ENCODE measurements at regions not wholly inside any gene's neighbourhood (a gene's known extent, or its start where the extent isn't known, plus 50 kb on each side); places are given as distances from the start of the nearest gene placed in this dataset.

DNA sequence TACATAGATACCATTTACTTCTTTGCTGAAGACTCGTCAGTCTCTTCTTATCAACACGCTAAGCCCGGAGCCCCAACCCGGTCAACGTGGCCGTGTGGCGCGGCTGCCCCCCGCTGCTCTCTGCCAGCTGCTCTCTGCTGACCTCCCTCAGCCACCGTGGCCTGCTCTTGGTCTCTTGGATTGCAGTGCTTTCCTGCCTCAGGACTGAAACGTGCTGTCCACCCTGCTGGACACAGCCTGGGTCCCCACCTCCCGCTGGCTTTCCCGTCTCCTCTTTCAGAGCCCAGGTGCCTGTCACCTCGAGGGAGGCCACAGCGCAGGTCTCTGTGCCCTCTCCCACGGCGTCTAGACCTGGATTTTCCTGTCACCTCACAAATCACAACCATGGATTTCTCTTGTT is 388.1 kb upstream of the B3GAT1 start:
- no peak overlapping the region for H3K4me3 ChIP-seq
- H3K27me3 ChIP-seq (replicated peaks), result no peaks in the 10 kb centered on the region
- no peak overlapping the region for H3K27ac ChIP-seq
- no peak for DNase-seq (ENCODE audit: low read depth in 1 of 2, low spot score in 2 of 2)
- no peaks in the 10 kb centered on the region for H3K9me3 ChIP-seq (replicated peaks)
- H3K4me1 ChIP-seq (replicated peaks), result no peaks in the 10 kb centered on the region
- H3K36me3 ChIP-seq, result no peaks in the 10 kb centered on the region

DNA sequence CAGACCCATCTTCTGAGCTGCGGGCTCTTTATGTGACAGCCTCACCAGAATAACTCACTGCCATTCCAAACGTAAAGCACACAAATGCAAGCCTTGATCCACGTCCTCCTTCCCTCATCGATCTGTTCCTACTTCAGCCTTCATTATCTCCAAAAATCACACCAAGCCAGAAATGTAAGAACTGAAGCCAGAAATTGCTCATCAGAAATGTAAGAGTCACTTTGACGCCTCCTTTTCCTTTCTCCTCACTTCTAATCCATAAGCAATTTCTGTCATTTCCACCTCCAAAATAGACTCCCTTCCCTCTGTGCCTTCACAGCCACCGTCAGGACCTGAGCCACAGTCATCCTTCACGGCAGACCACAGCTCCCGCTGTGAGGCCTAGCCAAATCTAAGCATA is 387.3 kb upstream of the B3GAT1 start:
- H3K9me3 ChIP-seq (replicated peaks), result no peaks in the 10 kb centered on the region
- no peak for DNase-seq (ENCODE audit: low read depth in 1 of 2, low spot score in 2 of 2)
- no peak overlapping the region for H3K4me3 ChIP-seq
- H3K27me3 ChIP-seq (replicated peaks), result no peaks in the 10 kb centered on the region
- no peak overlapping the region for H3K27ac ChIP-seq
- H3K36me3 ChIP-seq, result no peaks in the 10 kb centered on the region
- H3K4me1 ChIP-seq (replicated peaks), result no peaks in the 10 kb centered on the region

- no peak for DNase-seq (ENCODE audit: low read depth in 1 of 2, low spot score in 2 of 2)
- no peaks in the 10 kb centered on the region for H3K4me1 ChIP-seq (replicated peaks)
- H3K27me3 ChIP-seq (replicated peaks), result no peaks in the 10 kb centered on the region
- no peaks in the 10 kb centered on the region for H3K36me3 ChIP-seq
- H3K4me3 ChIP-seq, result no peak overlapping the region
- no peaks in the 10 kb centered on the region for H3K9me3 ChIP-seq (replicated peaks)
- no peak overlapping the region for H3K27ac ChIP-seq
Measured at GRCh38 chr11:134797411-134798089, 385.5 kb upstream of the B3GAT1 start.

DNA sequence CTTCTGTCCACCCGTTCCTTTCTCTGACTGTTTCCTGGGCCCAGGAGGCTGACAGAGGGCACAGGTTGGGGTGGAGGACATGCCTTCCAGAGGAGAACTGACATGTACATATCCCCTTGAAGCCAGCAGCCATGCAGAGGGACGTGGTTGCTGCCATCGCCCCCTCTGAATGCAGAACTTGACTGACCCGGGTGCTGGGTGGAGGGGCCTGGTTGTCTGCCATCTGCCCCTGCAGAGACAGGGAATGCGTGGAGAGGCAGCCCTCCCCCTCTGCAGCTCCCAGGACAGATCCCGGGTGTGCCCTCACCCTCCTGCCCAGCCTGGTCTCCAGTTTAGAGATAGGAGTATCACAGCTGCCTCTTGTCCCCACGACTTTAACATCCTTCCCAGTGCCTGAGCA is 383.0 kb upstream of the B3GAT1 start:
- Histone ChIP-seq H3K27ac (no peak overlapping the region), H3K27me3 (replicated peaks) (no peaks in the 10 kb centered on the region), H3K36me3 (no peaks in the 10 kb centered on the region), H3K9me3 (replicated peaks) (no peaks in the 10 kb centered on the region), H3K4me1 (replicated peaks) (no peaks in the 10 kb centered on the region), H3K4me3 (no peak overlapping the region)
- DNase-seq (ENCODE audit: low read depth in 1 of 2, low spot score in 2 of 2), result no peak

DNA sequence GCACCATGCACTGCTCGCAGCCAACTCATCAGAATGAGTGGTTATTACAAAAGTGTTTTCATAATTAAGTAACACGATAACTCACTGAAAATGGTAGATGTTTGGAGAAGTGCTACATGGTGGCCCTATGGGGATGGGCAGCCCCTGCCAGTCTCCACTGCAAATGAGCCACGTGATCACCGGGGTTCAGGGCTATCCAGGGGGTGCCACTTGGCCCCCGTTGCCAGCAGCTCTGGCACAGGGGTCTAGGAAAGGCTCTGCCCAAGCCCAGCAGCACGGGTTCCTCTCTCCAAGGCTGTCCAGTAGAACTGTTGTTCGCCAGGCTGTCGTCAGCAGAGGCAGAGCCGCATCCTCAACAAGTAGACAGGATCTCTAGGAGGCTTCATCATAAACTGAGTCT is 382.1 kb upstream of the B3GAT1 start:
- H3K9me3 ChIP-seq (replicated peaks), result no peaks in the 10 kb centered on the region
- no peaks in the 10 kb centered on the region for H3K36me3 ChIP-seq
- H3K27me3 ChIP-seq (replicated peaks), result no peaks in the 10 kb centered on the region
- no peaks in the 10 kb centered on the region for H3K4me1 ChIP-seq (replicated peaks)
- H3K27ac ChIP-seq, result no peak overlapping the region
- H3K4me3 ChIP-seq, result no peak overlapping the region
- no peak for DNase-seq (ENCODE audit: low read depth in 1 of 2, low spot score in 2 of 2)

GRCh38 chr11:134792677-134793076 is 380.6 kb upstream of the B3GAT1 start:
- Histone ChIP-seq H3K36me3 (no peaks in the 10 kb centered on the region), H3K9me3 (replicated peaks) (no peaks in the 10 kb centered on the region), H3K4me3 (no peak overlapping the region), H3K27me3 (replicated peaks) (no peaks in the 10 kb centered on the region), H3K4me1 (replicated peaks) (no peaks in the 10 kb centered on the region), H3K27ac (no peak overlapping the region)
- DNase-seq (ENCODE audit: low read depth in 1 of 2, low spot score in 2 of 2), result no peak

GRCh38 chr11:134792044-134792443 is 380.0 kb upstream of the B3GAT1 start:
- Histone ChIP-seq H3K4me3 (no peak overlapping the region), H3K27ac (no peak overlapping the region), H3K9me3 (replicated peaks) (no peaks in the 10 kb centered on the region), H3K4me1 (replicated peaks) (no peaks in the 10 kb centered on the region), H3K36me3 (no peaks in the 10 kb centered on the region), H3K27me3 (replicated peaks) (no peaks in the 10 kb centered on the region)
- DNase-seq (ENCODE audit: low read depth in 1 of 2, low spot score in 2 of 2), result no peak

GRCh38 chr11:134791102-134791501 is 379.1 kb upstream of the B3GAT1 start:
- H3K9me3 ChIP-seq (replicated peaks), result no peaks in the 10 kb centered on the region
- H3K4me1 ChIP-seq (replicated peaks), result no peaks in the 10 kb centered on the region
- H3K36me3 ChIP-seq, result no peaks in the 10 kb centered on the region
- H3K4me3 ChIP-seq, result no peak overlapping the region
- no peak for DNase-seq (ENCODE audit: low read depth in 1 of 2, low spot score in 2 of 2)
- H3K27ac ChIP-seq, result no peak overlapping the region
- H3K27me3 ChIP-seq (replicated peaks), result no peaks in the 10 kb centered on the region

DNA sequence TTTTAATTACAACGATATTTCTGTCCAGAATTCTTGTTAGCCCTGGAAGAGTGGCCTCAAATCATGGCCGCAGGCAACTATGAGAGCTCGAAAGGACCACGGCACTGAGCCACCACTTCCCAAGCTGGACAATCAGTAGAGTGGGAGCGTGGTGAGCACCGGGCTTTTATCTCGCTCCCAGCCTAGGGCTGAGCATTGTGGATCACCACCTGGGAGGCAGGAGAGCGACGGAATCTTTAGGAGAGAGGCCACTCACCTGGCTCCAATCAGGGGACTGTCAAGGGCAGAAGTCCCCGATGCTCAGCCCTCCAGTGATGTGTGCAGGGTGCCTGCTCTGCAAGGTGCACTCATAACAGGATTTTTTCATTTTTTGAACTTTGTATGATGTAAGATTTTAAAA is 377.1 kb upstream of the B3GAT1 start:
- Histone ChIP-seq H3K9me3 (replicated peaks) (no peaks in the 10 kb centered on the region), H3K27ac (no peak overlapping the region), H3K36me3 (no peaks in the 10 kb centered on the region), H3K27me3 (replicated peaks) (no peaks in the 10 kb centered on the region), H3K4me3 (no peak overlapping the region), H3K4me1 (replicated peaks) (no peaks in the 10 kb centered on the region)
- no peak for DNase-seq (ENCODE audit: low read depth in 1 of 2, low spot score in 2 of 2)

DNA sequence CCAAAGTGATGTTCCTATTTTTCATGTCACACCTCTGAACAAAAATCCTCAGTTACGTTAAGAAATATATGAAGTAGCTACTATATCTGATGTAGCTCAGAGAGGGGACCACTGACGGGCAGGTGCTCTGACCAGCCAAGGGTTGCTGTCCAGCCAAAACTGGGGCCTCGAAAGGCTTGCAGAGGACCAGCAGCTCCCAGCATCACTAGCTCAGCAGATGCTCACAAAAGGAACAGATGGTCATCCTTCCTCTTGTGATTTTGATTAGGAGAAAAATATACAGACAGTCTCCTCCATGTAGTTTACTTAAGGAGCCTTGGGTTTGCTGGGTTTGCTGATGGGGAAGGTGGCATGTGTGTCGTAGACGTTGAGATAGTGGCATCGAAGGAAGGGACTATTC is 374.6 kb upstream of the B3GAT1 start:
- Histone ChIP-seq H3K27ac (no peak overlapping the region), H3K36me3 (no peaks in the 10 kb centered on the region), H3K27me3 (replicated peaks) (no peaks in the 10 kb centered on the region), H3K9me3 (replicated peaks) (no peaks in the 10 kb centered on the region), H3K4me3 (no peak overlapping the region), H3K4me1 (replicated peaks) (no peaks in the 10 kb centered on the region)
- no peak for DNase-seq (ENCODE audit: low read depth in 1 of 2, low spot score in 2 of 2)

GRCh38 chr11:134785660-134786284 is 373.7 kb upstream of the B3GAT1 start:
- H3K9me3 ChIP-seq (replicated peaks), result no peaks in the 10 kb centered on the region
- H3K36me3 ChIP-seq, result no peaks in the 10 kb centered on the region
- no peak overlapping the region for H3K27ac ChIP-seq
- no peaks in the 10 kb centered on the region for H3K27me3 ChIP-seq (replicated peaks)
- H3K4me3 ChIP-seq, result no peak overlapping the region
- DNase-seq (ENCODE audit: low read depth in 1 of 2, low spot score in 2 of 2), result no peak
- H3K4me1 ChIP-seq (replicated peaks), result no peaks in the 10 kb centered on the region

DNA sequence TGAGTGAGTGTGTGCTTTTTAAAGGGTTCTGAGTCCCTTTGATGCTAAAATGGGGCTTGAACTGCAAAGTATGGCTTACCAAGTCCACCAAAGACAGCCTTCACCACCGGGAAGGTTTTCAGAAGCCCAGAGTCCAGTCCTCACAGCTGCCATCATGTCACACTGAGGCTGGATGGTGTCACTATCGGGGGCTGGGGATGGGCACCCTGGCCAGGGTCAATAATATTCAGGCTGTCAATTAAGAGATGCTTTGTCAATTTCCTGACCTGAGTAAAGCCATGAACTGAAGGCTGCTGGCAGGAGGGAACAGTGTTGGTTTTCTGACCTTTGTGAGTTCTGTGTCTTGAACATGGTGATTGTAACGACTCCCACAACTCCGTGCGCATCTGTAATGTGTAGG is 373.0 kb upstream of the B3GAT1 start:
- H3K27me3 ChIP-seq (replicated peaks), result no peaks in the 10 kb centered on the region
- no peaks in the 10 kb centered on the region for H3K9me3 ChIP-seq (replicated peaks)
- H3K27ac ChIP-seq, result no peak overlapping the region
- H3K4me3 ChIP-seq, result no peak overlapping the region
- H3K36me3 ChIP-seq, result no peaks in the 10 kb centered on the region
- no peaks in the 10 kb centered on the region for H3K4me1 ChIP-seq (replicated peaks)
- no peak for DNase-seq (ENCODE audit: low read depth in 1 of 2, low spot score in 2 of 2)

- H3K27ac ChIP-seq, result no peak overlapping the region
- no peaks in the 10 kb centered on the region for H3K36me3 ChIP-seq
- no peak overlapping the region for H3K4me3 ChIP-seq
- no peaks in the 10 kb centered on the region for H3K4me1 ChIP-seq (replicated peaks)
- H3K9me3 ChIP-seq (replicated peaks), result no peaks in the 10 kb centered on the region
- no peak for DNase-seq (ENCODE audit: low read depth in 1 of 2, low spot score in 2 of 2)
- H3K27me3 ChIP-seq (replicated peaks), result no peaks in the 10 kb centered on the region
Measured at GRCh38 chr11:134784568-134784967, 372.5 kb upstream of the B3GAT1 start.

GRCh38 chr11:134784046-134784445 is 372.0 kb upstream of the B3GAT1 start:
- Histone ChIP-seq H3K27ac (no peak overlapping the region), H3K4me1 (replicated peaks) (no peaks in the 10 kb centered on the region), H3K27me3 (replicated peaks) (no peaks in the 10 kb centered on the region), H3K4me3 (no peak overlapping the region), H3K36me3 (no peaks in the 10 kb centered on the region), H3K9me3 (replicated peaks) (no peaks in the 10 kb centered on the region)
- no peak for DNase-seq (ENCODE audit: low read depth in 1 of 2, low spot score in 2 of 2)

- no peaks in the 10 kb centered on the region for H3K36me3 ChIP-seq
- H3K4me3 ChIP-seq, result no peak overlapping the region
- H3K27me3 ChIP-seq (replicated peaks), result no peaks in the 10 kb centered on the region
- no peak overlapping the region for H3K27ac ChIP-seq
- H3K9me3 ChIP-seq (replicated peaks), result no peaks in the 10 kb centered on the region
- DNase-seq (ENCODE audit: low read depth in 1 of 2, low spot score in 2 of 2), result no peak
- H3K4me1 ChIP-seq (replicated peaks), result no peaks in the 10 kb centered on the region
Measured at GRCh38 chr11:134783234-134783633, 371.2 kb upstream of the B3GAT1 start.
